Naive thymus-derived CD8-positive, alpha-beta T cell (primary cell): ENCODE measurements at regions not wholly inside any gene's neighbourhood (a gene's known extent, or its start where the extent isn't known, plus 50 kb on each side); places are given as distances from the start of the nearest gene placed in this dataset.
"Not testable (repeated sequence)": the region's sequence is repeated elsewhere in the genome, so short reads cannot be mapped to it uniquely, and the experiment has no call there.

Experiments used
- ATAC-seq, 2 donors: fragments of 150-1000 bp; cut with Tn5 transposase in 1 of 2; sonication (Bioruptor Pico), chemical (Tn5 transposase) in 1 of 2; 1 replicate in 1 of 2; 2 replicates in 1 of 2; pipeline ENCODE4 v1.10.0; 2021; ENCODE audit warnings: mild to moderate bottlenecking in 2 of 2, moderate library complexity in 2 of 2
- POLR2A ChIA-PET: fragments of 350-600 bp; sonication (Branson Sonifier 250); formaldehyde crosslinking; loops from one replicate; lab custom pipeline; 2021; ENCODE audit warnings: antibody characterized with exemption; lab: Charles Lee
- DNase-seq, 10 donors: peaks; one replicate each; pipeline versions ENCODE4 v3.0.0 to v3.0.0-alpha.2; 2020 to 2022
- H3K27ac Mint-ChIP-seq, 10 donors: one replicate each; pipeline ENCODE4 v1.8.0; 2020 to 2022; ENCODE audit warnings: mild to moderate bottlenecking in 10 of 10, mixed read lengths in 10 of 10, moderate library complexity in 4 of 10, inconsistent platforms in 1 of 10
- H3K27me3 Mint-ChIP-seq, 5 donors: one replicate each; pipeline ENCODE4 v1.8.0; 2021 to 2022; ENCODE audit warnings: mixed read lengths in 5 of 5
- H3K36me3 Mint-ChIP-seq, 3 donors: one replicate each; pipeline ENCODE4 v1.8.0; 2020 to 2022; ENCODE audit warnings: mixed read lengths in 3 of 3, mild to moderate bottlenecking in 2 of 3, inconsistent platforms in 1 of 3
- H3K4me1 Mint-ChIP-seq, 4 donors: one replicate each; pipeline ENCODE4 v1.8.0; 2021 to 2022; ENCODE audit warnings: mixed read lengths in 4 of 4
- H3K4me3 Mint-ChIP-seq, 10 donors: one replicate each; pipeline ENCODE4 v1.8.0; 2020 to 2022; ENCODE audit warnings: mild to moderate bottlenecking in 10 of 10, mixed read lengths in 10 of 10, moderate library complexity in 6 of 10, inconsistent platforms in 1 of 10
- H3K9me3 Mint-ChIP-seq, 9 donors: one replicate each; pipeline ENCODE4 v1.8.0; 2020 to 2022; ENCODE audit warnings: mixed read lengths in 9 of 9, mild to moderate bottlenecking in 3 of 9, inconsistent platforms in 1 of 9, moderate library complexity in 1 of 9

GRCh38 chr3:68523330-68523729, 409.0 kb downstream of the TAFA4 start:
- Mint-ChIP-seq H3K27me3 (peaks cover 0 to 9% (median 0%) of the 10 kb centered on the region in 5 donors), H3K4me3 (no peak overlapping the region), H3K9me3 (peaks cover 0 to 2% (median 0%) of the 10 kb centered on the region in 9 donors), H3K4me1 (no peaks in the 10 kb centered on the region), H3K27ac (no peak overlapping the region), H3K36me3 (no peaks in the 10 kb centered on the region)
- DNase-seq = no peak
- POLR2A ChIA-PET = no interaction called here
- ATAC-seq = no peak

GRCh38 chr3:68515237-68515636, 417.1 kb downstream of the TAFA4 start:
- no peak for DNase-seq
- no peaks in the 10 kb centered on the region for H3K36me3 Mint-ChIP-seq
- POLR2A ChIA-PET = no interaction called here
- H3K27me3 Mint-ChIP-seq = no peaks in the 10 kb centered on the region
- no peak overlapping the region for H3K27ac Mint-ChIP-seq
- no peaks in the 10 kb centered on the region for H3K4me1 Mint-ChIP-seq
- H3K4me3 Mint-ChIP-seq = no peak overlapping the region
- ATAC-seq = no peak
- no peaks in the 10 kb centered on the region for H3K9me3 Mint-ChIP-seq

GRCh38 chr3:68504201-68504600, 428.1 kb downstream of the TAFA4 start:
- Mint-ChIP-seq H3K4me3 (no peak overlapping the region), H3K9me3 (peaks cover 0 to 14% (median 3%) of the 10 kb centered on the region in 9 donors), H3K36me3 (peaks cover 0 to 20% (median 13%) of the 10 kb centered on the region in 3 donors), H3K27me3 (peaks cover 0 to 1% (median 0%) of the 10 kb centered on the region in 5 donors), H3K4me1 (no peaks in the 10 kb centered on the region), H3K27ac (no peak overlapping the region)
- ATAC-seq (no peak), DNase-seq (no peak)
- POLR2A ChIA-PET = no interaction called here

GRCh38 chr3:68485845-68486244, 446.5 kb downstream of the TAFA4 start:
- H3K36me3 Mint-ChIP-seq, H3K27me3 Mint-ChIP-seq, H3K4me1 Mint-ChIP-seq, DNase-seq, H3K9me3 Mint-ChIP-seq, H3K4me3 Mint-ChIP-seq, H3K27ac Mint-ChIP-seq, ATAC-seq, POLR2A ChIA-PET: not testable (repeated sequence)

GRCh38 chr3:68485051-68485450, 447.3 kb downstream of the TAFA4 start:
- H3K27me3 Mint-ChIP-seq = no peaks in the 10 kb centered on the region
- POLR2A ChIA-PET = no interaction called here
- peaks cover 0 to 4% (median 0%) of the 10 kb centered on the region in 3 donors for H3K36me3 Mint-ChIP-seq
- no peak for DNase-seq
- H3K9me3 Mint-ChIP-seq = no peaks in the 10 kb centered on the region
- H3K4me3 Mint-ChIP-seq = no peak overlapping the region
- no peak overlapping the region for H3K27ac Mint-ChIP-seq
- no peak for ATAC-seq
- no peaks in the 10 kb centered on the region for H3K4me1 Mint-ChIP-seq

- Mint-ChIP-seq H3K27me3 (no peaks in the 10 kb centered on the region), H3K27ac (peak overlapping the region in 1 of 10 donors; percentile 3), H3K4me3 (no peak overlapping the region), H3K4me1 (no peaks in the 10 kb centered on the region), H3K9me3 (peaks cover 0 to 3% (median 0%) of the 10 kb centered on the region in 9 donors), H3K36me3 (peaks cover 0 to 4% (median 0%) of the 10 kb centered on the region in 3 donors)
- POLR2A ChIA-PET = no interaction called here
- no peak for ATAC-seq
- DNase-seq = no peak
Measured at GRCh38 chr3:68483601-68484000, 448.7 kb downstream of the TAFA4 start.

DNA sequence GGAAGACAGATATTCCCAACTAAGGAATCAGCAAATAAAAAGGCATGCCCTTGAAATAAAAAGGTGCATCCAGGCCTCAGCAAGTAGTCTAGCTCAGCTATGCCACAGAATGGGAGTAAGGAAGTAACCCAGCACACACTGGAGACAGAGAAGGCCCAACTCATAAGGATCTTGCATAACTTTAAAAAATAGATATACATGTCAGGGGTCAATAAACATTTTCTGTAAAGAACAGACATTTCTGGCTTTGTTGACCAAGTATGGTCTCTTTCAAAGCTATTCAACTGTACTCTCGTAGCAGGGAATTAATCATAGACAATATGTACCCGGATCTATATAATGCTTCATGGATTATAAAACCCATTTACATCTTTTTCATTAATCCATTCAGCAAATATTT, 449.3 kb downstream of the TAFA4 start:
- no peak for ATAC-seq
- no peaks in the 10 kb centered on the region for H3K4me1 Mint-ChIP-seq
- peak overlapping the region in 1 of 10 donors; percentile 3 for H3K27ac Mint-ChIP-seq
- DNase-seq = no peak
- no peak overlapping the region for H3K4me3 Mint-ChIP-seq
- peaks cover 0 to 3% (median 0%) of the 10 kb centered on the region in 9 donors for H3K9me3 Mint-ChIP-seq
- H3K27me3 Mint-ChIP-seq = no peaks in the 10 kb centered on the region
- peaks cover 0 to 4% (median 0%) of the 10 kb centered on the region in 3 donors for H3K36me3 Mint-ChIP-seq
- POLR2A ChIA-PET = no interaction called here

DNA sequence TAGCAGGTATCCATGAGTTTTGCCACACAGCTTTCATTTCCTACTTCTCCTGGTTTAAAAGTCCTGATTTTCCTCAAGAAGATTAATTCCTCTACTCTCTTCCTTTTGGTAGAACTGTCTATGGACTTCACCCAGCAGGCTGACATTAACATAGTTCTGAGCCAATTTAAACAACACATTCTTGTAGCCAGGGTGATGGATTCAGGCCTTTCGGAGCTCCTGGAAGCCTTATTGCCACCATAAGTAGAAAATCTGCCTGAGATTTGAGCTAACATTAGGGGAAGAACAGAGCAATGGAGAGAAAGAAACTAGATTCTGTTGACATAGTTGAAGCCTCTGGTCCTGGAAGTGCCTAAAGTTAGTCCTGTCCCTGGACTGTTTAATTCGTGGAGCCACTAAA, 449.8 kb downstream of the TAFA4 start:
- DNase-seq = no peak
- Mint-ChIP-seq H3K9me3 (peaks cover 0 to 3% (median 0%) of the 10 kb centered on the region in 9 donors), H3K27me3 (no peaks in the 10 kb centered on the region), H3K36me3 (peaks cover 0 to 4% (median 0%) of the 10 kb centered on the region in 3 donors), H3K27ac (no peak overlapping the region), H3K4me3 (no peak overlapping the region), H3K4me1 (no peaks in the 10 kb centered on the region)
- POLR2A ChIA-PET = no interaction called here
- ATAC-seq = no peak

- H3K9me3 Mint-ChIP-seq = peaks cover 0 to 3% (median 0%) of the 10 kb centered on the region in 9 donors
- no peak overlapping the region for H3K27ac Mint-ChIP-seq
- POLR2A ChIA-PET = no interaction called here
- peaks cover 0 to 4% (median 0%) of the 10 kb centered on the region in 3 donors for H3K36me3 Mint-ChIP-seq
- ATAC-seq = no peak
- no peak overlapping the region for H3K4me3 Mint-ChIP-seq
- H3K27me3 Mint-ChIP-seq = no peaks in the 10 kb centered on the region
- DNase-seq = no peak
- no peaks in the 10 kb centered on the region for H3K4me1 Mint-ChIP-seq
Measured at GRCh38 chr3:68479779-68480178, 452.6 kb downstream of the TAFA4 start.

DNA sequence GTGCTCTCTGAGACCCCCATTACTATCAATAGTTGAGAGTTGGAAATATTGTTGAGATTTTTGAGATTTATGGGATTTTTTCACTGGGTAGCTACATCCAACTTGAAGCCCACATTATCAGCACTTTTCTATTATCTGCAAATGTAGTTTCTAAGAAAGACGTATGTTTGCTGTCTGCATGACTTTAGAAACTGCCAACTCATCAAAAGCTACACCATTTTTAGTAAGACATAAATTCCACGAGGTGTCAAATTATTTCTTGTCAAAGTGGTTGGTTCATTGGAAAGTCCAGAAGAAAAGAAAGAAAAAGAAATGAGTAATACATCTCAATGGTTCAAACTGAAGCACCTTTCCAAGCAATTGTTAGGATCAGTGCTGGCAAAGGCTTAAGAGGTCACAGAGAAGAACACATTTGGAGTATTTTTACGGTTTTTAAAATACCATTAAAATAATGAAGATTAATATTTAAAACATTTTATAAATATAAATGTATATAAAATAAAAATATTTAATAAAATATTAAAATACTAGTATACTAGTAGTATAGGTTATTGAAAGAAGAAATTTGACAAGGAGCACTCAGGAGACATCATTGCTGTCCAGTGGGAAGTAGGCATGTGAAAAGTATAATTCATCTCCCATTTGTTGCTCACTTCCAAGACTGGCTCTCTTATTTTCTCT, 463.5 kb downstream of the TAFA4 start:
- peaks cover 0 to 3% (median 0%) of the 10 kb centered on the region in 5 donors for H3K27me3 Mint-ChIP-seq
- ATAC-seq (no peak), DNase-seq (no peak)
- H3K4me1 Mint-ChIP-seq = no peaks in the 10 kb centered on the region
- H3K36me3 Mint-ChIP-seq = peaks cover 0 to 5% (median 1%) of the 10 kb centered on the region in 3 donors
- H3K27ac Mint-ChIP-seq = no peak overlapping the region
- H3K9me3 Mint-ChIP-seq = peaks cover 0 to 8% (median 0%) of the 10 kb centered on the region in 9 donors
- POLR2A ChIA-PET = no interaction called here
- H3K4me3 Mint-ChIP-seq = no peak overlapping the region

DNA sequence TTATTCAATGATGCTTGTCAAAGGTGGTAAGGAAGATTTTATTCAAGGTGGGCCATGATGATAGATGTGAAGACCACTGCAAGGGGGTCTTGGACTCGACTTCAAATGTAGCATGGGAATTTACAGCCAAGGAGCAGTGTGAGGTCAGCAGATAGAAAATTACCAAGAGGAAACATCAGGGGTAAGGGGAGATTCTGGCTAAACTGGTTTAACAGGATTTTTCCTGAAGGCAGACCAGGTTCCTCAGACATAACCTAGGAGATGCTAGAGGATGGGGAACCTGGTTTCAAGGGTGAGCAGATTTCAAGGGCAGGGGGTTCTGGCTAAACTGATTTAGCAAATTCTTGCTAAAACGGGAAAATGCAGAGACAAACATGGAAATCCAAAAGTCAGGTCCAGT, 464.9 kb downstream of the TAFA4 start:
- DNase-seq = no peak
- Mint-ChIP-seq H3K27ac (no peak overlapping the region), H3K4me3 (no peak overlapping the region), H3K27me3 (peaks cover 0 to 3% (median 0%) of the 10 kb centered on the region in 5 donors), H3K9me3 (peaks cover 0 to 8% (median 0%) of the 10 kb centered on the region in 9 donors), H3K4me1 (no peaks in the 10 kb centered on the region), H3K36me3 (peaks cover 0 to 5% (median 1%) of the 10 kb centered on the region in 3 donors)
- POLR2A ChIA-PET = no interaction called here
- no peak for ATAC-seq

GRCh38 chr3:68458581-68458980, 473.8 kb downstream of the TAFA4 start:
- no peak for DNase-seq
- peaks cover 0 to 16% (median 8%) of the 10 kb centered on the region in 9 donors for H3K9me3 Mint-ChIP-seq
- H3K4me1 Mint-ChIP-seq = no peaks in the 10 kb centered on the region
- H3K27me3 Mint-ChIP-seq = peaks cover 0 to 5% (median 0%) of the 10 kb centered on the region in 5 donors
- no peak for ATAC-seq
- POLR2A ChIA-PET = no interaction called here
- H3K27ac Mint-ChIP-seq = no peak overlapping the region
- H3K36me3 Mint-ChIP-seq = peaks cover 5 to 9% (median 5%) of the 10 kb centered on the region in 3 donors
- no peak overlapping the region for H3K4me3 Mint-ChIP-seq

- DNase-seq = no peak
- no peak overlapping the region for H3K4me3 Mint-ChIP-seq
- H3K36me3 Mint-ChIP-seq = no peaks in the 10 kb centered on the region
- POLR2A ChIA-PET = no interaction called here
- no peak for ATAC-seq
- no peak overlapping the region for H3K27ac Mint-ChIP-seq
- no peaks in the 10 kb centered on the region for H3K27me3 Mint-ChIP-seq
- peaks cover 0 to 2% (median 0%) of the 10 kb centered on the region in 9 donors for H3K9me3 Mint-ChIP-seq
- peaks cover 0 to 2% (median 0%) of the 10 kb centered on the region in 4 donors for H3K4me1 Mint-ChIP-seq
Measured at GRCh38 chr3:68448510-68449383, 483.6 kb downstream of the TAFA4 start.
